Endothelial cell (in vitro differentiated cells): ENCODE measurements at regions not wholly inside any gene's neighbourhood (a gene's known extent, or its start where the extent isn't known, plus 50 kb on each side); places are given as distances from the start of the nearest gene placed in this dataset.

Experiments used
- DNase-seq: peaks from one replicate; pipeline ENCODE4 v3.0.0; 2021; ENCODE audit warnings: low spot score
- H3K27ac Mint-ChIP-seq: one replicate; pipeline ENCODE4 v1.8.0; 2021; ENCODE audit warnings: mixed read lengths, inconsistent platforms; ENCODE audit not compliant: unreplicated experiment
- H3K27me3 Mint-ChIP-seq: one replicate; pipeline ENCODE4 v1.8.0; 2021; ENCODE audit warnings: mild to moderate bottlenecking, moderate library complexity, mixed read lengths, inconsistent platforms; ENCODE audit not compliant: unreplicated experiment
- H3K36me3 Mint-ChIP-seq: one replicate; pipeline ENCODE4 v1.8.0; 2021; ENCODE audit warnings: mild to moderate bottlenecking, low read depth, mixed read lengths, inconsistent platforms; ENCODE audit not compliant: unreplicated experiment
- H3K4me1 Mint-ChIP-seq: one replicate; pipeline ENCODE4 v1.8.0; 2021; ENCODE audit warnings: mild to moderate bottlenecking, mixed read lengths, inconsistent platforms; ENCODE audit not compliant: unreplicated experiment
- H3K4me3 Mint-ChIP-seq: one replicate; pipeline ENCODE4 v1.8.0; 2021; ENCODE audit warnings: mild to moderate bottlenecking, mixed read lengths, inconsistent platforms; ENCODE audit not compliant: unreplicated experiment
- H3K9me3 Mint-ChIP-seq: one replicate; pipeline ENCODE4 v1.8.0; 2021; ENCODE audit warnings: mixed read lengths, inconsistent platforms; ENCODE audit not compliant: unreplicated experiment
- TF ChIP-seq, protein P1 (sequence below): fragments of 200-600 bp; sonication (generic); IDR thresholded peaks from one replicate; pipeline ENCODE4 v1.5.0; 2021; ENCODE audit warnings: antibody characterized with exemption; ENCODE audit not compliant: unreplicated experiment

DNA sequence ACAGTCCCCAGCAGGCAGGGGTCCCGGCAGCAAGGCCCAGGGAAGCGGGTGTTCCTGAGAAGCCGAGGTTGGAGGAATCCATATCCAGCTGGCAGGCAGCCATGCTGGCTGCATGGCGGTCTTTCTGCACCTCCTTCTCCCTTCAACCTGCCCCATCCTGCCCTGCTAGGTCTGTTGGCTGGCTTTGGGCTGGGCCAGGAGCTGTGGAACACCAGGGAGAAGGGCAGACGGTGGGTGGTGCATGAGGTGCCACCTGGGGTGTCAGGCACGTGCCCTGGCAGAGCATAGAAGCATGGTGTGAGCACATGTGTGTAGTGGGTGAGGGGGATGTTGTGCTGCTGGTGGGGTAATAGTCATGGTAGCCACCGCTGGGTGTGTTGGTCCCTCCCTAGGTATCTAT lies 150.1 kb downstream of the PJA1 start:
- no peak for DNase-seq
- no peaks in the 10 kb centered on the region for H3K9me3 Mint-ChIP-seq
- H3K36me3 Mint-ChIP-seq, result no peaks in the 10 kb centered on the region
- no peak overlapping the region for H3K4me3 Mint-ChIP-seq
- no peaks in the 10 kb centered on the region for H3K4me1 Mint-ChIP-seq
- TF ChIP-seq, protein P1, sequence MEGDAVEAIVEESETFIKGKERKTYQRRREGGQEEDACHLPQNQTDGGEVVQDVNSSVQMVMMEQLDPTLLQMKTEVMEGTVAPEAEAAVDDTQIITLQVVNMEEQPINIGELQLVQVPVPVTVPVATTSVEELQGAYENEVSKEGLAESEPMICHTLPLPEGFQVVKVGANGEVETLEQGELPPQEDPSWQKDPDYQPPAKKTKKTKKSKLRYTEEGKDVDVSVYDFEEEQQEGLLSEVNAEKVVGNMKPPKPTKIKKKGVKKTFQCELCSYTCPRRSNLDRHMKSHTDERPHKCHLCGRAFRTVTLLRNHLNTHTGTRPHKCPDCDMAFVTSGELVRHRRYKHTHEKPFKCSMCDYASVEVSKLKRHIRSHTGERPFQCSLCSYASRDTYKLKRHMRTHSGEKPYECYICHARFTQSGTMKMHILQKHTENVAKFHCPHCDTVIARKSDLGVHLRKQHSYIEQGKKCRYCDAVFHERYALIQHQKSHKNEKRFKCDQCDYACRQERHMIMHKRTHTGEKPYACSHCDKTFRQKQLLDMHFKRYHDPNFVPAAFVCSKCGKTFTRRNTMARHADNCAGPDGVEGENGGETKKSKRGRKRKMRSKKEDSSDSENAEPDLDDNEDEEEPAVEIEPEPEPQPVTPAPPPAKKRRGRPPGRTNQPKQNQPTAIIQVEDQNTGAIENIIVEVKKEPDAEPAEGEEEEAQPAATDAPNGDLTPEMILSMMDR, result no peak
- H3K27ac Mint-ChIP-seq, result no peak overlapping the region
- peaks cover 2% of the 10 kb centered on the region for H3K27me3 Mint-ChIP-seq

DNA sequence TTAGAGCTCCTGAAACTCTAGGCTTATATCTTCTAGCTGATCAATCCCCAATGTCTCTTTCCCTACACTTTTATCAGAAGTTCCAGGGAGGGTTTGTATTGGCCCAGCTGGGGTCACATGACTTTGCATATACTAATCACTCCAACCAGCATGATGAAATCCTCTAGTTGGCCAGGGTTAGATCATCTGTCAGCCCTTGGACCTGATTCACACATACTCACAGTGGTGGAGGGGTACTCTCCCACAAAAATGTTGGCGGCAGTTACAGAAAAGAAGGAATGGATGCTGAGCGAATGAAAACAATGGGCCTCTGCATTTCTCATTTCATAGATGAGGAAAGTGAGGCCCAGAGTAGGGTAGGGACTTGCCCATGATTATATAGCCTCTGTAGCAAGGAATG lies 151.1 kb downstream of the PJA1 start:
- Mint-ChIP-seq H3K27me3 (peaks cover 2% of the 10 kb centered on the region), H3K9me3 (no peaks in the 10 kb centered on the region), H3K36me3 (no peaks in the 10 kb centered on the region), H3K4me1 (no peaks in the 10 kb centered on the region), H3K4me3 (no peak overlapping the region), H3K27ac (no peak overlapping the region)
- TF ChIP-seq, protein P1, result no peak
- DNase-seq, result no peak

DNA sequence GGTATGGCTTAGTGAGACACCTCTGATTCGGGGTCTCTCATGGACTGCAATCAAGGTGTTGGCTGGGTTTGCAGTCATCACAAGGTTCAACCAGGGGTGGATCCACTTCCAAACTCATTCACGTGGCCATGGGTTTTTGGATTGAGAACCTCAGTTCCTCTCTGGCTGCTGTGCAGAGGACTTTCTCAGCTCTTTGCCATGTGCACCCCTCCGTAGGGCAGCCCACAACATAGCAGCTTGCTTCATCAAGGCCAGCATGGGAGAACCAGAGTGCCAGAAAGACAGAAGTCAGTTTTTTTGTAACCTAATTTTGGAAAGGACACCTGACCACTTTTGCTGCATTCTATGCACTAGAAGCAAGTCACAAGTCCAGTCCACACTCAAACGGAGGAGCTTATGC lies 154.9 kb downstream of the PJA1 start:
- TF ChIP-seq, protein P1, result no peak
- no peak for DNase-seq
- H3K9me3 Mint-ChIP-seq, result no peaks in the 10 kb centered on the region

DNA sequence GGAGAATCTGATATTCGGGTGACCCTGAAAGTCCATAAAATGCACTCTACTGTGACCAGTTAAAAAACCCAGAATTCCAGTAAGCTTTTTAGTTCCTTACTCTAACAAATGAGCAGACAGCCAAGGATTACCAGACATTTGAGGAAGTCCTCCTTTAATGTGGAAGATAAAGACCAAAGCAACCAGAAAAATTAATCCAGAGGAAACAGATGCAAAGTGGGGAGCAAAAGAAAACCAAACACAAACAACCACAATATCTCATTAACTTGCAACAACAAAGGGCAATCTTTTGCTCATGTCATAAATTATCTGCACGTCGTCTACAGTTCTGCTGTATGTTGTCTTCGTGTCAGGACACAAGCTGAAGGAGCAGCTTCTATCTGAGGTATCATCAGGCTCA lies 164.4 kb downstream of the PJA1 start:
- no peaks in the 10 kb centered on the region for H3K9me3 Mint-ChIP-seq
- H3K4me1 Mint-ChIP-seq, result no peaks in the 10 kb centered on the region
- H3K27ac Mint-ChIP-seq, result no peak overlapping the region
- H3K27me3 Mint-ChIP-seq, result peaks cover 1% of the 10 kb centered on the region
- TF ChIP-seq, protein P1, result no peak
- H3K4me3 Mint-ChIP-seq, result no peak overlapping the region
- no peaks in the 10 kb centered on the region for H3K36me3 Mint-ChIP-seq
- no peak for DNase-seq

More for the DNA sequence above, 154.9 kb downstream of the PJA1 start:
- H3K36me3 Mint-ChIP-seq, result no peaks in the 10 kb centered on the region
- H3K4me1 Mint-ChIP-seq, result no peaks in the 10 kb centered on the region
- H3K4me3 Mint-ChIP-seq, result no peak overlapping the region
- H3K27ac Mint-ChIP-seq, result no peak overlapping the region
- peaks cover 2% of the 10 kb centered on the region for H3K27me3 Mint-ChIP-seq

GRCh38 chrX:68999931-69000330 lies 165.3 kb downstream of the PJA1 start:
- DNase-seq, result no peak
- no peak overlapping the region for H3K27ac Mint-ChIP-seq
- no peaks in the 10 kb centered on the region for H3K27me3 Mint-ChIP-seq
- no peak overlapping the region for H3K4me3 Mint-ChIP-seq
- no peaks in the 10 kb centered on the region for H3K36me3 Mint-ChIP-seq
- no peaks in the 10 kb centered on the region for H3K9me3 Mint-ChIP-seq
- TF ChIP-seq, protein P1, result no peak
- H3K4me1 Mint-ChIP-seq, result no peaks in the 10 kb centered on the region
